Tibial nerve (tissue), 4 donors: ENCODE measurements at regions not wholly inside any gene's neighbourhood (a gene's known extent, or its start where the extent isn't known, plus 50 kb on each side); places are given as distances from the start of the nearest gene placed in this dataset.

Experiments used
- DNase-seq, 2 donors: peaks; one replicate each; pipeline ENCODE4 v3.0.0-alpha.2; 2019; ENCODE audit warnings: low spot score in 2 of 2
- H3K27ac ChIP-seq, 4 donors: fragments of 200-600 bp; sonication (generic) in 3 of 4; one replicate each; pipeline ENCODE4 v1.5.1; 2017 to 2019; ENCODE audit warnings: mild to moderate bottlenecking in 1 of 4
- H3K27me3 ChIP-seq, 2 donors: fragments of 200-600 bp; sonication (generic) in 1 of 2; one replicate each; pipeline versions ENCODE4 v1.5.1 to v1.6.0; 2017 to 2019
- H3K36me3 ChIP-seq, 3 donors: fragments of 200-600 bp; sonication (generic); one replicate each; pipeline ENCODE4 v1.5.1; 2018 to 2019
- H3K4me1 ChIP-seq, 4 donors: fragments of 200-600 bp; sonication (generic) in 3 of 4; one replicate each; pipeline ENCODE4 v1.5.1; 2017 to 2019
- H3K4me3 ChIP-seq, 4 donors: fragments of 200-600 bp; sonication (generic) in 3 of 4; one replicate each; pipeline ENCODE4 v1.5.1; 2017 to 2019; ENCODE audit warnings: mild to moderate bottlenecking in 1 of 4, moderate library complexity in 1 of 4
- H3K9me3 ChIP-seq, 4 donors: fragments of 200-600 bp; sonication (generic) in 3 of 4; one replicate each; pipeline ENCODE4 v1.5.1; 2017 to 2019
- EP300 ChIP-seq, 2 donors: sonication (generic); formaldehyde crosslinking; IDR thresholded peaks; one replicate each; pipeline ENCODE4 v1.6.1; 2017; ENCODE audit warnings: antibody characterized with exemption in 2 of 2, mild to moderate bottlenecking in 1 of 2
- POLR2A ChIP-seq, 2 donors: fragments of 450-650 bp; IDR thresholded peaks; one replicate each; pipeline ENCODE4 v1.6.1; 2017; ENCODE audit warnings: antibody characterized with exemption in 2 of 2, mild to moderate bottlenecking in 2 of 2, moderate library complexity in 2 of 2
- WGBS, 2 donors: methylation state at CpG; one replicate each; pipeline ENCODE4 v1.1.5; 2018; 5-methylcytosine and 5-hydroxymethylcytosine counted together
- TF ChIP-seq, protein P1 (sequence below), 5 experiments: fragments of 200-600 bp in 3 of 5; fragments of 450-650 bp in 2 of 5; sonication (generic) in 3 of 5; IDR thresholded peaks; one replicate each; pipeline ENCODE4 v1.5.1; 2016 to 2019; ENCODE audit warnings: antibody characterized with exemption in 5 of 5, mild to moderate bottlenecking in 3 of 5, moderate library complexity in 2 of 5

DNA sequence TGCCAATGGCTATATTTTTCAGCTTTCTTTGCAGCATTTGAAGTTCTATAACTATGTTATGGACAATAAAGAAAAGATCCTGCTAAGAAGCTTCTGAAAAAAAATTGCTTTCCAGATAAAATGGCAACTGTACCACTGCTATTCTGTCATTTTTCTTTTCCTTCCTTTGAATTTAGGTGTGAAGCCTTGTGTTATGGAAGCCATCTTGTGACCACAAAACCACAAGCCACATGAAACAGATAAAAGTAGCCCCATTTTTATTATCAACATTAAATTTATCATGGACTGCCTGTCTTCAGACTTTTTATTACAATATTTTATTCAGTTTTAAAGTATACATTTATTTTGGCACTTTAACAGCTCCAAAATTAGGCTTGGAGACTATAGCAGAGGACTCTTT is 289.9 kb upstream of the ACTBL2 start:
- DNase-seq: no peak
- Histone ChIP-seq H3K4me3 (no peak overlapping the region), H3K9me3 (no peaks in the 10 kb centered on the region), H3K4me1 (peaks cover 0 to 4% (median 0%) of the 10 kb centered on the region in 4 donors), H3K36me3 (no peaks in the 10 kb centered on the region), H3K27ac (no peak overlapping the region), H3K27me3 (no peaks in the 10 kb centered on the region)
- TF ChIP-seq POLR2A (IDR thresholded peaks at IDR 0.05) (no peak), EP300 (IDR thresholded peaks at IDR 0.05) (no peak)
- TF ChIP-seq, protein P1, sequence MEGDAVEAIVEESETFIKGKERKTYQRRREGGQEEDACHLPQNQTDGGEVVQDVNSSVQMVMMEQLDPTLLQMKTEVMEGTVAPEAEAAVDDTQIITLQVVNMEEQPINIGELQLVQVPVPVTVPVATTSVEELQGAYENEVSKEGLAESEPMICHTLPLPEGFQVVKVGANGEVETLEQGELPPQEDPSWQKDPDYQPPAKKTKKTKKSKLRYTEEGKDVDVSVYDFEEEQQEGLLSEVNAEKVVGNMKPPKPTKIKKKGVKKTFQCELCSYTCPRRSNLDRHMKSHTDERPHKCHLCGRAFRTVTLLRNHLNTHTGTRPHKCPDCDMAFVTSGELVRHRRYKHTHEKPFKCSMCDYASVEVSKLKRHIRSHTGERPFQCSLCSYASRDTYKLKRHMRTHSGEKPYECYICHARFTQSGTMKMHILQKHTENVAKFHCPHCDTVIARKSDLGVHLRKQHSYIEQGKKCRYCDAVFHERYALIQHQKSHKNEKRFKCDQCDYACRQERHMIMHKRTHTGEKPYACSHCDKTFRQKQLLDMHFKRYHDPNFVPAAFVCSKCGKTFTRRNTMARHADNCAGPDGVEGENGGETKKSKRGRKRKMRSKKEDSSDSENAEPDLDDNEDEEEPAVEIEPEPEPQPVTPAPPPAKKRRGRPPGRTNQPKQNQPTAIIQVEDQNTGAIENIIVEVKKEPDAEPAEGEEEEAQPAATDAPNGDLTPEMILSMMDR (IDR thresholded peaks at IDR 0.05): no peak

GRCh38 chr5:57770039-57770438 is 287.4 kb upstream of the ACTBL2 start:
- no peaks in the 10 kb centered on the region for H3K36me3 ChIP-seq
- WGBS, 2 donors: 84 to 92% methylated on average over 2 of the region's 2 CpGs
- H3K4me1 ChIP-seq: peaks cover 0 to 4% (median 0%) of the 10 kb centered on the region in 4 donors
- no peaks in the 10 kb centered on the region for H3K27me3 ChIP-seq
- H3K4me3 ChIP-seq: no peak overlapping the region
- TF ChIP-seq, protein P1 (IDR thresholded peaks at IDR 0.05): no peak
- no peak for TF ChIP-seq POLR2A (IDR thresholded peaks at IDR 0.05)
- no peak for TF ChIP-seq EP300 (IDR thresholded peaks at IDR 0.05)
- no peak for DNase-seq
- H3K9me3 ChIP-seq: no peaks in the 10 kb centered on the region
- H3K27ac ChIP-seq: no peak overlapping the region

DNA sequence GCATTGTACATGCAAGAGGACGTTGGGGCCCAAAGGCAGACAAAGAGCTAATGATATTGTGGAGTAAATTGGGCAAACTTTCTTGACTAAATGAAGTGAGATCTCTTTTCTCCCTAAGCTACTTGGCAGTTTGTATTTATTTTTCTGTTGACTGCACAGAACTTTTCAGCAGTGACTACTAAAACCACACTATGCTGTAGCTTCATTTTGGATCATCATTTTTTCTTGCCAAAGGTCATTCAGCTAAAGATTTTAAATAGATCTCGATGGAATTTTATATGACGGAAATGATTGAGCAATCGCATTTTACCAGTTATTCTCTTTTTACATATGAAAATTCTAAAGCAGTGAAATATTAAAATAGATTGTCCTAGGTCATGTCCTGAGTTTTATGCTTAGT is 286.1 kb upstream of the ACTBL2 start:
- H3K4me3 ChIP-seq: no peak overlapping the region
- TF ChIP-seq, protein P1 (IDR thresholded peaks at IDR 0.05): no peak
- TF ChIP-seq EP300 (IDR thresholded peaks at IDR 0.05) (no peak), POLR2A (IDR thresholded peaks at IDR 0.05) (no peak)
- peak overlapping the region in 1 of 4 donors; percentile 4 for H3K27ac ChIP-seq
- no peaks in the 10 kb centered on the region for H3K9me3 ChIP-seq
- WGBS, 2 donors: 58 to 66% methylated on average over 4 of the region's 4 CpGs
- peaks cover 0 to 4% (median 0%) of the 10 kb centered on the region in 4 donors for H3K4me1 ChIP-seq
- no peak for DNase-seq
- no peaks in the 10 kb centered on the region for H3K36me3 ChIP-seq
- H3K27me3 ChIP-seq: no peaks in the 10 kb centered on the region

GRCh38 chr5:57764479-57765089 is 282.0 kb upstream of the ACTBL2 start:
- Histone ChIP-seq H3K36me3 (no peaks in the 10 kb centered on the region), H3K27me3 (no peaks in the 10 kb centered on the region), H3K9me3 (no peaks in the 10 kb centered on the region), H3K4me1 (peaks cover 0 to 4% (median 0%) of the 10 kb centered on the region in 4 donors), H3K27ac (no peak overlapping the region), H3K4me3 (no peak overlapping the region)
- DNase-seq: no peak
- TF ChIP-seq POLR2A (IDR thresholded peaks at IDR 0.05) (no peak), EP300 (IDR thresholded peaks at IDR 0.05) (no peak)
- TF ChIP-seq, protein P1 (IDR thresholded peaks at IDR 0.05): no peak
- WGBS, 2 donors: 69 to 71% methylated on average over 4 of the region's 4 CpGs

DNA sequence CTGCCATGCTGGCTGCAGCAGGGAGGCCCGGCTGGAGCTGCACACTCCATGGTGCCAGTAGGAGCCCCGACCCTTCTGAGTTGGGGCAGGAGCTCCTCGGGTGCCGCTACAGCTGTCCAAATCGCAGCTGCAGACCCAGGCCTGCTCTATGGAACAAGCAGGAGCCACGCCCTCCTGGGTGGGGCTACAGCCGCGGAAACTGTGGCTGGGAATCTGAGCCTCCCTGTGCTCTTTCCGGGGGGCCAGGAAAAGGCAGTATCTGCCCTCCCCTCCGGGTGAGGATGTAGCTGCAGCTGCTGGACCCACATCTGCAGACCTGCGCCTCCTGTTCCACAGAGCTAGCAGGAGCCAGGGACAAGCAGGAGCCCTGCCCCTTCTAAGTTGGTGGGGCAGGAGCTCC is 278.9 kb upstream of the ACTBL2 start:
- Histone ChIP-seq H3K36me3 (no peaks in the 10 kb centered on the region), H3K9me3 (no peaks in the 10 kb centered on the region), H3K4me1 (no peaks in the 10 kb centered on the region), H3K27ac (no peak overlapping the region), H3K4me3 (no peak overlapping the region), H3K27me3 (no peaks in the 10 kb centered on the region)
- no peak for TF ChIP-seq POLR2A (IDR thresholded peaks at IDR 0.05)
- TF ChIP-seq EP300 (IDR thresholded peaks at IDR 0.05): no peak
- TF ChIP-seq, protein P1 (IDR thresholded peaks at IDR 0.05): no peak
- no peak for DNase-seq
- 85 to 91% methylated on average over 4 to 11 of the region's 11 CpGs for WGBS, 2 donors
